Brain microvascular endothelial cell (primary cell): ENCODE measurements at regions not wholly inside any gene's neighbourhood (a gene's known extent, or its start where the extent isn't known, plus 50 kb on each side); places are given as distances from the start of the nearest gene placed in this dataset.
"Not testable (repeated sequence)": the region's sequence is repeated elsewhere in the genome, so short reads cannot be mapped to it uniquely, and the experiment has no call there.

ENCODE experiments used
- DNase-seq: peaks from one replicate; pipeline ENCODE4 v3.0.0-alpha.2; 2020
- H3K27ac ChIP-seq: fragments of 250-450 bp; sonication (Bioruptor Pico); 2 replicates; pipeline ENCODE4 v1.5.1; 2020; ENCODE audit warnings: mild to moderate bottlenecking, moderate library complexity
- H3K27me3 ChIP-seq: fragments of 250-450 bp; sonication (Bioruptor Pico); replicated peaks from 2 replicates; pipeline ENCODE4 v1.5.1; 2020; ENCODE audit warnings: mild to moderate bottlenecking
- H3K36me3 ChIP-seq: fragments of 250-450 bp; sonication (Bioruptor Pico); replicated peaks from 2 replicates; pipeline ENCODE4 v1.5.1; 2020; ENCODE audit warnings: mild to moderate bottlenecking
- H3K4me3 ChIP-seq: 2 replicates; pipeline ENCODE4 v1.5.1; 2011; ENCODE audit warnings: low read depth, mild to moderate bottlenecking, control low read depth, low read length, moderate library complexity
- CTCF ChIP-seq: IDR thresholded peaks from 2 replicates; pipeline ENCODE4 v1.5.1; 2011; ENCODE audit warnings: low read depth, mild to moderate bottlenecking, moderate library complexity, low read length, control low read depth, inconsistent platforms; ENCODE audit errors: missing control alignments
- in situ Hi-C: cut with HindIII; loops from 2 replicates; pipeline ENCODE4 v1.10.0; 2017; ENCODE audit warnings: low sequenced_read_pairs, low pct_ligation_motif_present

GRCh38 chr12:33514893-33515292 lies 75.3 kb upstream of the SYT10 start:
- TF ChIP-seq CTCF = no peak
- no peaks in the 10 kb centered on the region for H3K36me3 ChIP-seq
- in situ Hi-C loops = no loop called here
- no peak overlapping the region for H3K4me3 ChIP-seq
- no peaks in the 10 kb centered on the region for H3K27me3 ChIP-seq
- DNase-seq = no peak
- H3K27ac ChIP-seq = no peak overlapping the region

- TF ChIP-seq CTCF = no peak
- in situ Hi-C loops = no loop called here
- H3K36me3 ChIP-seq = no peaks in the 10 kb centered on the region
- no peaks in the 10 kb centered on the region for H3K27me3 ChIP-seq
- no peak for DNase-seq
- no peak overlapping the region for H3K27ac ChIP-seq
- H3K4me3 ChIP-seq = no peak overlapping the region
Observed at GRCh38 chr12:33519566-33519965, 79.9 kb upstream of the SYT10 start.

GRCh38 chr12:33520505-33521302 lies 81.1 kb upstream of the SYT10 start:
- H3K27ac ChIP-seq, H3K27me3 ChIP-seq, DNase-seq, H3K36me3 ChIP-seq, H3K4me3 ChIP-seq, in situ Hi-C loops: not testable (repeated sequence)

- no peak for DNase-seq
- no peaks in the 10 kb centered on the region for H3K27me3 ChIP-seq
- no peak overlapping the region for H3K27ac ChIP-seq
- no peak for TF ChIP-seq CTCF
- in situ Hi-C loops = no loop called here
- no peak overlapping the region for H3K4me3 ChIP-seq
- H3K36me3 ChIP-seq = no peaks in the 10 kb centered on the region
Observed at GRCh38 chr12:33529031-33529430, 89.4 kb upstream of the SYT10 start.

GRCh38 chr12:33529810-33530209 lies 90.2 kb upstream of the SYT10 start:
- no peaks in the 10 kb centered on the region for H3K27me3 ChIP-seq
- in situ Hi-C loops = no loop called here
- TF ChIP-seq CTCF = no peak
- no peak overlapping the region for H3K4me3 ChIP-seq
- no peaks in the 10 kb centered on the region for H3K36me3 ChIP-seq
- DNase-seq = no peak
- no peak overlapping the region for H3K27ac ChIP-seq

GRCh38 chr12:33531261-33531660 lies 91.6 kb upstream of the SYT10 start:
- Histone ChIP-seq H3K27ac (no peak overlapping the region), H3K27me3 (no peaks in the 10 kb centered on the region), H3K36me3 (no peaks in the 10 kb centered on the region), H3K4me3 (no peak overlapping the region)
- DNase-seq = no peak
- in situ Hi-C loops = no loop called here
- no peak for TF ChIP-seq CTCF
